Activated CD4-positive, alpha-beta T cell treated with anti-CD3 and anti-CD28 coated beads, Interleukin-2, Interleukin-4, amounts not matched to agents 100 ng/mL and 50 ng/mL, durations not matched to agents 16 hours and 8 hours (primary cell): ENCODE measurements at regions not wholly inside any gene's neighbourhood (a gene's known extent, or its start where the extent isn't known, plus 50 kb on each side); places are given as distances from the start of the nearest gene placed in this dataset.
A peak's percentile ranks its signal among the peaks of the same experiment; 100 is the strongest.

ENCODE experiments used
- DNase-seq: peaks from one replicate; pipeline ENCODE4 v3.0.0-alpha.2; 2020; ENCODE audit warnings: low spot score

- no peak for DNase-seq
Observed at GRCh38 chr12:63319386-63319785, 168.4 kb upstream of the AVPR1A start.

- DNase-seq = no peak
Observed at GRCh38 chr12:63318933-63319332, 167.9 kb upstream of the AVPR1A start.

GRCh38 chr12:63318313-63318712 is 167.3 kb upstream of the AVPR1A start:
- no peak for DNase-seq

- no peak for DNase-seq
Observed at GRCh38 chr12:63317880-63318279, 166.9 kb upstream of the AVPR1A start.

- no peak for DNase-seq
Observed at GRCh38 chr12:63317286-63317846, 166.4 kb upstream of the AVPR1A start.

- DNase-seq = no peak
Observed at GRCh38 chr12:63313139-63313538, 162.1 kb upstream of the AVPR1A start.

GRCh38 chr12:63308671-63309070 is 157.7 kb upstream of the AVPR1A start:
- no peak for DNase-seq

GRCh38 chr12:63307849-63308248 is 156.8 kb upstream of the AVPR1A start:
- DNase-seq = no peak

GRCh38 chr12:63305901-63306875 is 155.2 kb upstream of the AVPR1A start:
- DNase-seq = no peak

GRCh38 chr12:63304887-63305316 is 153.9 kb upstream of the AVPR1A start:
- no peak for DNase-seq

- DNase-seq = no peak
Observed at GRCh38 chr12:63302941-63303536, 152.0 kb upstream of the AVPR1A start.

GRCh38 chr12:63302269-63302940 is 151.4 kb upstream of the AVPR1A start:
- DNase-seq = peak; percentile 15

GRCh38 chr12:63301311-63301710 is 150.3 kb upstream of the AVPR1A start:
- DNase-seq = no peak

- DNase-seq = no peak
Observed at GRCh38 chr12:63298386-63298930, 147.5 kb upstream of the AVPR1A start.

- DNase-seq = no peak
Observed at GRCh38 chr12:63294327-63294632, 143.3 kb upstream of the AVPR1A start.

GRCh38 chr12:63292471-63293221 is 141.6 kb upstream of the AVPR1A start:
- no peak for DNase-seq

- peak; percentile 14 for DNase-seq
Observed at GRCh38 chr12:63276537-63277365, 125.8 kb upstream of the AVPR1A start.

GRCh38 chr12:63266988-63267387 is 116.0 kb upstream of the AVPR1A start:
- no peak for DNase-seq

- DNase-seq = no peak
Observed at GRCh38 chr12:63264629-63265028, 113.6 kb upstream of the AVPR1A start.

GRCh38 chr12:63250486-63250885 is 99.5 kb upstream of the AVPR1A start:
- no peak for DNase-seq

- no peak for DNase-seq
Observed at GRCh38 chr12:63238892-63239291, 87.9 kb upstream of the AVPR1A start.
